Activated CD4-positive, alpha-beta T cell treated with anti-CD3 and anti-CD28 coated beads, Interleukin-10, Interleukin-2, amounts not matched to agents 100 ng/mL and 50 ng/mL, durations not matched to agents 16 hours and 8 hours (primary cell): ENCODE measurements at regions not wholly inside any gene's neighbourhood (a gene's known extent, or its start where the extent isn't known, plus 50 kb on each side); places are given as distances from the start of the nearest gene placed in this dataset.

Experiments
- DNase-seq: peaks from one replicate; pipeline ENCODE4 v3.0.0-alpha.2; 2020

DNA sequence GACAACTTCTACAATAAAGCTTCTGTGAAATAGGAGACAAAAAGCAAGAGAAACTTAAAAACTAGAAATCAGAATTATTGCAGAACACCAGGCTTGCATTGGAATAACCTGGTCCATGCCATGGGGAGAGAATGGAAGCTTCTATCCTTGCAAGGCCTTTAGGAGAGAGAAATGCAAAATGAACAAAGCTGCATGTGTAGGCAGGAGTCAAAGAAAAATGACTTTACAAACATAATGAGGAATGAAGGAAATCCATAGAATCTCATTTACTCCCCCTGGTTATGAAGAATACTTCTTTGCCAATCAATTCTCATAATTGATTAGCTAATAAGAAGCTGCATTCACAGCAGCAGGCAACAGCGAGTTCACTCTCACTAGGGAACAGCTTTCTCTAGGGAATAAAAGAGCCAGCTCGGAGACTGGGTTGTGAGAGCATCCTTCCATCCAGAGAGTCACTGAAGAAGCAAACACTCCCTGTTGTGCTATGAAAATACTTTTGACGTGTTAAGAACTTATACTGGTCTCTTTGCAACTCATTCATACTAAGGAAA lies 235.9 kb upstream of the LRATD1 start:
- no peak for DNase-seq

DNA sequence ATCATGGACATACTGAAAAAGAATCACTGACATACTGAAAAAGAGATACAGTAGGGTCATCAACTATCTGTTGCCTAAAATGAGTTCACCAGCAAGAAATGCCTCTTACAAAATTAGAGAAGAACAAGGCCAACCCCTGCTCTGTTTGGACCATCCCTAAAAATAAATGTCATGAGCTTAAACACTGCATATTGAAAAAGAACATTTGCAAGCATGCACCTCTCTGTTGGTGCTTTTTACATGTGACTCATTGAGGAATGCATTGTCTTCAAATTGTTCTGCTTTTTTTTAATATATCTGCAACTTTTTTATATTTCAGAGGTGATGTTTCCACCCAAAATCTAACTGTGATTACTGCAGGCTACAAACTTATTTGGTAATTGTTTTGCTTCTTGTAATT lies 233.9 kb upstream of the LRATD1 start:
- no peak for DNase-seq

DNA sequence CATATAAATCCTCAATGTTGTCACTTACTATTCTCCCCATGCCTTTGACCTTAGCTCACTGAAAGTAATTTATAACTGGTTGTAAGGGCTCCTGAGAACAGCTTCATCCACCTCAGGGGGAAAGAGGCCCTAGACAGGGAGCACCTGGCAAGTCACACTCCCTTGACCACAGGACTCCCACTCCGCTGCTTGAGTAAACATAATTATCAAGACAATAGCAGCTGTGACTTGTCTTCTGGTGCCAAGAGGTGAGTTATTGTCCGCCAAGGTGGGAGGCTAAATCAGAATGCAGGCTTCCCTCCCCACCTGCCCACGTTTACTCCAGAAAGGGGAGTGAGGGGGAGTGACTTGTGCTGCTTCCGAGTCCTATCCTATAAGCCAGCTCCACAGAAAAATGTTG lies 230.6 kb upstream of the LRATD1 start:
- no peak for DNase-seq

DNA sequence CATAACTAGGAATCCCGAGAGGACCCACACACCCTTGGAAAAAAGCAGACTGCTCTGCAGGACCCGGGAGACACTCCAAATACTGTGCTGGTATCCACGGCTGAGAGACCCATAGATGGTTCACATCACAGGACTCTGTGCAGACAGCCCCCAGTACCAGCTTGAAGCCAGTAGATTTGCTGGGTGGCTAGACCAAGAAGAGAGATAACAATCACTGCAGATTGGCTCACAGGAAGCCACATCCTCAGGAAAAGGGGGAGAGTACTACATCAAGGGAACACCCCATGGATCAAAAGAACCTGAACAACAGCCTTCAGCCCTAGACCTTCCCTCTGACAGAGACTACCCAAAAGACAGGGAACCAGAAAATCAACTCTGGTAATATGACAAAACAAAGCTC lies 223.8 kb upstream of the LRATD1 start:
- no peak for DNase-seq

DNA sequence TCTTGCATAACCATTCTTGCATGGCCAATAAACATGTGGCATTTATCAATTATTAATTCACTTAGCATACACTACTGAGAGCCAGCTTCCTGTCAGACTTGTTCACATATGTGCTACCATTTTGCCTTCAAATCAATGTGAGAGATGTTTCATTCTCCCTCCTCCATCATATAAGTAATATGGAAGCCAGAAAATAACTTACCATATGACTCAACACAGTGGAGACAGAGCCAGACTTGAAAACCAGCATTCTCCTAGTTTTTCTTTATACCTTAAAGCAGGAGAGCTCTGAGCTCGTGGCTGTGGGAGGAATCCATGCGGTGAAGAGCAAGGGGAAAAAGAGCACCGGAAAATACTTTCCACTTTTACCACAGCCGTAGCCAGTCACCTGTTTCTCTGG lies 215.0 kb upstream of the LRATD1 start:
- no peak for DNase-seq

DNA sequence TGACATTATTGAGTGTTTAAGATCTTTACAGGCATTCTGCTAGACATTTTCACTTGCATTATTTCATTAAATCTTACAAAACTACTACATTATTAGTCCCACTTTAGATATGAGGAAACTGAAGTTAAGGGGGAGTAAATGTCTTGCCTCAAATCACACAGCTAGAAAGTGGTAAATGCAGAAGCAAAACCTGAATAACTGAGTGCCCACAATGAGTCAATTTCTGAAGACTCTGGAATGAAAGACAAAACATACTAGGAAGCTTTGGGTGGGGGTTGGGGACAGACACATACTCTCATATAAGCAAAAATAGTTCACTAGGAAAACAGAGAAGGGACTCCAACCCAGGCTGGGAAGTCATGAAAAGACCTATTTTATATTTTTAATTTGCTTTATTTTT lies 214.4 kb upstream of the LRATD1 start:
- DNase-seq, result no peak

DNA sequence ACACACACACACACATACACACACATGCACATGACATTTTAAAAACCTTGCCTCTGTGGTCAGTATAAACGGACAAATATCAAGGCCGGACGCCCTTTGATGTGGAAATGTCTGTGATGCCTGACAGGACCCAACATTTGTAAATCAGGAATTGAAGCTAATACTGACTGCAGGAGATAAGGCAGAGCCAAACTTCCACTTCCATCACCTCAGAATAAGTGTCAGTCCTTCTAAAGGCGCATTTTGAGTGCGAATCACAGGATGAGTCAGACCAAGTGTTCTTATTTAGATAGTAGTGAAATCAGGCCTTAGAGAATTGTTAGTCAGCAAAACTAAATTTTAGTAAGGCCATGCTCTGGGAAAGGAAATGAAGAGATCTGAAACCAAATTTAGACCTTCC lies 211.7 kb upstream of the LRATD1 start:
- DNase-seq, result peak; percentile 18

DNA sequence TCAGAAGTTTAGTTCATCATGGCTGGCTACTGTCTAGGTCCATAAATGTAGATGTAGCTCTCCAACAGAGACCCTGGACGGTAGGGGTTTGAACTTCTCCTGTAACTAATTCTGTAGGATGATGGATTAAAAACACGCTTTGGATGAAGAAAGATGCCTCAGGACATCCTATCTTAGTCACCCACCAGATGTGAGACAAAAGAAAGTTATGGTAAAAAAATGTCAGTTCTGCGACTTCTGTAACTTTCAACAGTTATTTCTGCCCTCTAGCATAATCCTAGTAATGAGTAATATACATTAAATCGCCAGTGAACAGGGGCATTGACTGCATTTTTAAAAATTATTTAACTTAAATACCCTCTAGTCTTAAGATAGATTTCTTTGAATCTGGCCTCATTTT lies 210.1 kb upstream of the LRATD1 start:
- no peak for DNase-seq

DNA sequence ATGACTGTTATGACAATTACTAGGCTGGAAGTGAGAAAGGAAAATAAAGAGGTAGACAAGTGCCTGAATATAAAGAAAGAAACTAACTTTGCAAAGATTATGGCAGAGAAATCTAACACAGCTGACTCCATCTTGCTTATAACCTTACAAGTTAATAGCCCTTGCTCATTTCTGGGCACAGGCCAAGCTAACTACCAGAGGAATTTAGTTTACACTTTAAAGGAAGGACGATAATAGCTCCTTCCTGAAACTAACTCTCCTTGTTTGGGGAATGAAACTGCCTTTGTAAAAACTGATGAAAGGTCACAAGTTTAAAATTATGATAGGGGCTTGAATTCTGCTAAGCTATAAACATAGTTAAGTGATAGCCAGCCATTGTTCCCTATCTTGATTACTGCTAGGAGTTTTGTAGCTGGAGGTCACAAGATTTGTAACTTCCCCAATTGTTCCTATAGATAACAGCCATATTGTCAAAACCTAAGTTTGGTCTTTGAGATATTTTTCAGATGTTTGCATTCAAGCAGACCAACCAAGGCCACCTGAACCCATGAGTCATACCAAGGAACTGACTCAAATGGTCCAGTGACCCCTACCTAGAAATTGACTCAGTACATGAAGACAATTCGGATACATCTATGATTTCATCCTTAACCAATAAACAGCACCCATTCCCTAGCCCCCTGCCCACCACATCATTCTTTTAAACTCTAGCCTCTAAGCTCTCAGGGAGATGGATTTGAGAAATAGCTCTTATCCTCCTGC lies 209.2 kb upstream of the LRATD1 start:
- DNase-seq, result no peak

DNA sequence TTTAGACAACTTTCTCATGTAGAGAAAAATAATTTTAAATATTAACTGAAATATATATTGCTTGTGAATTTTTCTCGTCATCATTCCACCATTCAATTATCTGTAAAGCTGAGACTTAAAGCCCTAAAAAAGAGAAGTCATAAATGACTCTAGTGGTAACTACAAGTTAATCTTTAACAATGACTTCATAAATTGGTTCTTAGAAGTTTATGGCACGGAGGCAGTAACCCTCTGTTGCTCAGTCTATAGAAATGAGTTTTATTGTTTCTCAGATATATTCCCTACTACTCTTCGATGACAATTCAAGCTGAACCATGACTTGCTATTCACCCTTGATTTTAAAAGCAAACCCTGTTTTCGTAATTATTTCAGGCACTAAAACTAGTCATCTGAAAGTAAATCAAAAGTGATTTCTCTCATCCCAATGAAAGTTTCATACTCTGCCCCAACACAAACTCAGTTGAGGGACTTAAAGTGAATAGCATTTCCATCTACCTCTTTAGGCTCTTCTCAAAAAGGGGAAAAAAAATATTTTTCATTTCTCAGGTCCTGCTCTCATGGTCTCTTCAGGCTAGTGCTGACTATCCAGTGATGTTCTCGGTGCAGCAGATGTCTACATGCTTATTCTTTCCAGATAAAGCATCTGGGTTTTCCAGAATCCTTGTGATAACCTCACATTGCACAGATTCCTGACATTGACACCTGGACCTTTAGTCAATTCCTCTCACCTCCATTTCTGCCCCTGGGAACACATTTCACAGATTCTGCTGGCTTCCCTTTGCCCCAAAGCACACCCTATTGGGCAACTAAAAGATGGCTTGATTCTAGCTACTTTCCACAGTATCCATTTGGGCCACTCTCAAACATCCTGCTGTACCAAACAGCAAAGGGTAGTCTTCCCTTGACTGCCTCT lies 207.8 kb upstream of the LRATD1 start:
- DNase-seq, result no peak

DNA sequence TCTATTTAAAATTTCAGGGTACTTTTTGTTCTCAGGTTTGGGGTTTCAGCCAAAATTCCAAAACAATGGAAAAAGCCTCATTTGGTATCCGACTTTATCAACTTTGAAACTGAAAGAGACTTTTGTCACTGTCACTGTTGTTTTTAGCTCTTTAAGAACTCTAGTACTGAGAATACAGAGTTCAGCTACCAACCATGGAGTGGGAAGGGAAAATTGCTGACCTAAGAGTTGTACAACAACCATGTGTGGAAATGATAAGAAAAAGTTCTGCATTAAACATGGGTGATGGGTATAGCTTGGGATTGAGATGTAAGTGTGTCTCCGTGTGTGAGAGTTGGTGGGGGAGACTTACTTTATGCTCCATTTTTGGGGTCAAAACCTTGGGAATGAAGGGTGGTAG lies 206.6 kb upstream of the LRATD1 start:
- DNase-seq, result no peak

DNA sequence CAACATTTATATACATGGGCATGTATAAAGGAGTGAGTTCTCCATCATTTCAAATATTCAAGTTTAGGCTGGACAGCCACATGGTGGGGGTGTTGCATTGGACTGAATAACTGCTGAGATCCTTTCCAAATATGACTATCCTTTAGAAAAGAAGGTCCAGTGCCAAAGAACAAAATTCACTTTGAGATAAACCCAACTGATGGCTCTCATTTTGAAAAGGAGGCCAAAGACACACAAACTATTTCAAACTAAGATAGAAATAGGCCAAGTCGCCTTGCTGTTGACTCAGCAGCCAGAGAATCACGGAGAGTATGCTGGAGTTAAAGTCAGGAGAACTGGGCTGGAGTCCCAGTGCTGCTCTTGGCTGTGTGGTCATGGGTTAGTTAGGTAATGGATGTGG lies 204.5 kb upstream of the LRATD1 start:
- DNase-seq, result no peak

DNA sequence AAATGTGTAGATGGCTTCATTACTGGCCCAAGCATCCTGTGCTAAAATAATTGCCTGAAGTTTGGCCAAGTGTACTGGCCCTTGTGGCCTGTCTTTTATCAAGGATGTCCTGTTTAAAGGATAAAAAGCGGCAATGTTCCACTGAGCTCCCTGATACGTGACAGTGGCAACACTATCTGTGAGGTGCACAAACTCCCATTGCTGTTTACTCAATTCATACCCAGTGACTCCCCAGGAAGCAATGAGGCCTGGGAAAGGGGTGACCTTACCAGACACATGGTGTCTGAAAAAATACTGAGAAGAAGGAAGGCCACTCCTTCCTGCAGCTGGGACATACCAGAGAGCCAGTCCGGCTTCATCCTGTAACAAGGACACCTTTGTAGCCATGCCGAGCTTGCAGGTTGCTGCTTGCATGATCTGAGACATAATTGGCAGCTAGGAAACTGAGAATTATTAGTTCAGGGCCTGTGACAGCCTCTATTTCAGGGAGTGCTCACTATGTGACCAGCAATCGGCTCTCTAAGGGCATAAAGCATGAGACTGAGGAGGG lies 198.5 kb upstream of the LRATD1 start:
- no peak for DNase-seq

DNA sequence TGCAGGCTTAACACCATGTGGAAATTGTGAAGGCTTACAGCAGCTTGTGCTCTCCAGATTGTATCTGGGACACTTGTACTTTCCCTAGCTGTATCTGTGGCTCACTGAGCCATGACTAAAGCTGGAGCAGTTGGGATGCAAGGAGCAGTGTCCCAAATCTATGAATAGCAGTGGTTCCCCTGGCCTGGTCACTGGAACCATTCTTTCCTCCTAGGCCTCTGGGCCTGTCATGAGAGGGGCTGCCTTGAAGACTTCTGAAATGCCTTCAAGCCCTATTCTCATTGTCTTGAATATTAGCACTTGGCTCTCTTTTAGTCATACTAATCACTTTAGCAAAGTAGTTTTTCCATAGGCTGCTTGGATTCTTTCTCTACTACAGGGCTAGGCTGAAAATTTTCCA lies 186.8 kb upstream of the LRATD1 start:
- DNase-seq, result no peak

DNA sequence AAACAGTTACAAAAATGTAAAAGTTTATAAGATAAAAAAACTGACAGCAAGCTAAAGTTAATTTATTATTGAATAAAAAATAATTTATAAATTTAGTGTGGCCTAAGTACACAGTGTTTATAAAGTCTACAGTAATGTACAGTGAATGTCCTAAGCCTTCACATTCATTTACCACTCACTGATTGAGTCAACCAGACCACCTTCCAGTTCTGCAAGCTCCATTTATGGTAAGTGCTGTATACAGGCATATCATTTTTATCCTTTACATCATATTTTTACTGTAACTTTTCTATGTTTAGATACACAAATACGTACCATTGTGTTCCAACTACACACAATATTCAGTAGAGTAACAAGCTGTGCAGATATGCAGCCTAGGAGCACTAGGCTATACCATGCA lies 184.2 kb upstream of the LRATD1 start:
- no peak for DNase-seq

DNA sequence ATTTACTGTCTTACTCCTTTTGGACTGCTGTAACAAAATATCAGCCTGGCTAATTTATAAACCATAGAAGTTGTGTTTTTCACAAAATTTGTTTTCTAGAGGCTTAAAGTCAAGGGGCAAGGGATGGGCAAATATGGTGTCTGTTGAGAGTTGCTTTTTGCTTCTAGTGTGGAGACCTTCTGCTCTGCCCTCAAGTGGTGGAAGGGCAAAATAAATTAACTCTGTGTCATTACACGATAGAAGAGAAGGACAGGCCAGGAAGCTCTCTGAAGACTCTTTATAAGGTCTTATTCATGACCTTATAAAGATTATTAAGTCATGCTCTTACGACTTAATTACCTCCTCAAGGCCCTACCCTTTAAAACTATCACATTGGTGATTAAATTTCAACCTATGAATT lies 181.2 kb upstream of the LRATD1 start:
- DNase-seq, result no peak

DNA sequence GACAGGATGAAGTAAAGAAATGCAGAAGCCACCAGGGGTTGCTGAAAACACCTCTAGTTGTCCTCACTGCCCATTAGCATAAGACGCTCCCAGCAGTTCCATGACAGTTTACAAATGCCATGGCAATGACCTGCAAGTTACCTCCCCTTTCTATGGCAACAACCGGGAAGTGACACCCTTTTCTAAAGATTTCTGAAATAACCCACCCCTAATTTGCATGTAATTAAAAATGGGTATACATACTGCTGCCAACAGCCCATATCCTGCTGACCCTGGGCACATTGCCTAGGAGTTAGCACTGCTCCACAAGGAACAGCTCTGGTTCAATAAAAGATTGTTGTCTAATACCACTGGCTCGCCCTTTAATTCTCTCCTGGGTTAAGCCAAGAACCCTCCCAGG lies 178.3 kb upstream of the LRATD1 start:
- no peak for DNase-seq

DNA sequence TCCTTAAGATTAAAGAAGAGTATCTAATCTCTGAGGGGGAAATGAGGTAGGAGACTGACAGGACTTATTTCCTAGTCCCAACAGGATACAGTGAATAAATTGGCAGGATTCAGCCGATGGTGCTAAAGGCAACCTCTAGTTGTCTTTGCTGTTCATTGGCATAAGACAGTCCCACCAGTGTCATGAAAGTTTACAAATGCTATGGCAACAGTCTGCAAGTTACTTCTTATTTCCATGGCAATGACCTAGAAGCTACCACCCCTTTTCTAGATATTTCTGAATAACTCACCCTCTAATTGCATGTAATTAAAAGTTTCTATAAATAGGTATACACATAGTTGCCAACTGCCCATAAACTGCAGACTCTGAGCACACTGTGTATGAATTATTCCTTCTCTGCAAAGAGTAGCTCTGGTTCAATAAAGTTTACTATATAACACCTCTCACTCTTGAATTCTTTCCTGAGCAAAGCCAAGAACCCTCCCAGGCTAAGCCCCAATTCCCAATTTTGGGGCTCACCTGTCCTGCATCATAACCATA lies 172.7 kb upstream of the LRATD1 start:
- DNase-seq, result no peak

DNA sequence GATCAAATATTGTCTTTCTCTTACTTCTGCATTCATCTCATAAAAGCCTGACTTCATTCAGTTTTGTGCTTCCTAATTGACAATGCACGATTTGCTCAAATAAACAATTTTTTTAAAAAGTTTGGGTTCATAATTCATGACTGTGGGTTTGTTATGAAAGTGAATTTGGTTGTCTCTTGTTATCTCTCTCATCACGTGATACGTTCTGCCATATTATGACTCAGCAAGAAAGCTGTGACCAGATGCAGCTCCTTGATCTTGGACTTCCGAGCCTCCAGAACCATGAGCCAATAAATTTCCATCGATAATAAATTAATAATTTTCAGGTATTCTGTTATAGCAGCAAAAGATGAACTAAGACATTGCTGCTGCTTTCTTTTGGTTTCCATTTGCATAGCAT lies 156.5 kb upstream of the LRATD1 start:
- no peak for DNase-seq

DNA sequence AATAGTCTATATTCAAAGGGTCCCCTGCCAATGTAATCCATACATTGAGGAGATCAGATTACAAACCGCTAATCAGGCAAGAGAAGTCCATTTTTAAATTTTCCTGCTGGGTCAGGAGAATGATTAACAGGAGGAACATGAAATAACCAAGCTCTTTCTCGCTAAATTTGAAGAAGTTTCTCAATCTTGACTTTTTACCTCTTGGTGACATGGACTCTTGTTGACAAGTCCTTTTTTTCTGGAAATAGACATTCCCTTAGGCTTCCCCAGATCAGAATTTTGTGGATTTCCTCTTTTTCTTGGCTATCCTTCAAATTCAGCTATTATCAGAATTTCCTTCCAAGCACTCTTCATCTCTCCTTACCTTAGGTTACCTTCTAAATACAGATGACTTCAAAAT lies 153.0 kb upstream of the LRATD1 start:
- no peak for DNase-seq

DNA sequence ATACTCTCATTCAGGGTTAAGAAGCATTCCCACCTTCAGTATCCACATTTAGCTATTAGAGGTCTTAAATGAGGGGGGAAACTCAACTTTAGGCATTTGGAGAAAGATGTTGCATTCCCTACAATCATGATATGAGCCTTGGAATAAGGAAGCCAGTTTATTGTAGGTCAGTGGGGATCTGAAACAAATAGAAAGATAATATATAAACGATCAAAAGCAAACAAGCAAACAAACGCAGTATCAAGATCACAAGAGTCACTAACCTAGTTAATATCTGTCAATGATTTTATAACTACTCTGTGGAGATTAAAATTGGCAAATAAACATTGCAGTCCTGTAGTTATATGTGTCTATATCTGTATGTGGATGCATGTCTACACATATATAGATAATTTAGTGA lies 152.4 kb upstream of the LRATD1 start:
- no peak for DNase-seq

DNA sequence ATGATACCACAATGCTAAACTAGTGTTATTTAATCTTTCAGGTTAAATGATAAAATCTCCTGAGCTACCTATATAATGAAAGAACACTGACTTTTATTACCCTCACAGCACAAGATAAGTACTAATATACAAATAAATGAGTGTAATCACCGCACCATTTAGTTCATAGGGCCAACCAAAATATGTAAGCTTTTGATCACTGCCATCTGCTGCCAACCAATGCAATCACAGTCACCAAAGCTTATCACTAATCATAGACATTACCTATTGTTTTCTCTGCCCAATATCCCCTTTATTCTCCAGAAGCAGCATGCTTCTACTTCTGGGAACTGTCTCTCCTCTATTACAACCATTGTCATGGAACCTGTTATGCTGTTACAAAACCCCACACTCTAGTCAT lies 151.6 kb upstream of the LRATD1 start:
- DNase-seq, result no peak

DNA sequence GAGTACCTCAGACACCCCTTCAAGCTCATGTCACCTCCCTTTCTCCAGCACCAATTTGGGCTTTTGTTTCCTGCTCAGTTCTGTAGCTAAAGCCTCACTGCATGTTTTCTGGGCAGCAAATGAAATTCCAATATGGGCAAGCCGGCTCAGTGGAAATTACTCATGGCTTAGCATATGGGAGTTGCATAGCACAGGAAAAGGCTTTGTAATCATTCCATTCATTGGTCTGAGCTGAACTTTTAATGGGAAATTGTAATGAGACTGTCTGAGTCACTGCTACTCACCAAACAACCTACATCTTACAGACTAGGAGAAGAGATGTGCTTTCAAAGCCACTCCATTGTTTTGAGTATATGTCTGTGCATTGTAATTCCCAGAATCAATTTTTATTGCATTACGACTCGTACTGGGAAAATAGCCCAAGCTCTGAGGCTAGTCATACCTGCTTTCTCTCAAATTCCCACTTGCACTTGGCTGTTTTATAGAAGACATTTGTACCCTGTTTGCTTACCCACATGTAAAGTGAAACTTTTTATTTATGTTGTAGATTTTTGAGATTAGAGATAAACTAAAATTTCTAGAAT lies 139.5 kb upstream of the LRATD1 start:
- no peak for DNase-seq
